Aorta (tissue), 5 donors: ENCODE measurements at regions not wholly inside any gene's neighbourhood (a gene's known extent, or its start where the extent isn't known, plus 50 kb on each side); places are given as distances from the start of the nearest gene placed in this dataset.
"Not testable (repeated sequence)": the region's sequence is repeated elsewhere in the genome, so short reads cannot be mapped to it uniquely, and the experiment has no call there.

Experiments
- ATAC-seq: fragments of 200-7000 bp; cut with Tn5 transposase; one replicate; pipeline ENCODE4 v1.9.1; 2022; ENCODE audit warnings: moderate library complexity; ENCODE audit not compliant: low FRiP score
- DNase-seq, 2 donors: peaks; one replicate each; pipeline ENCODE4 v3.0.0-alpha.2; 2020
- H3K27ac ChIP-seq, 2 donors: one replicate each; pipeline ENCODE4 v1.5.1; 2013; ENCODE audit warnings: low read length in 2 of 2, mild to moderate bottlenecking in 2 of 2, moderate library complexity in 2 of 2, control low read depth in 1 of 2, inconsistent platforms in 1 of 2, low read depth in 1 of 2
- H3K27me3 ChIP-seq, 2 donors: one replicate each; pipeline ENCODE4 v1.6.1; 2013; ENCODE audit warnings: control low read depth in 1 of 2, low read length in 1 of 2, mild to moderate bottlenecking in 1 of 2, moderate library complexity in 1 of 2; ENCODE audit not compliant: insufficient read depth in 2 of 2, control insufficient read depth in 1 of 2
- H3K36me3 ChIP-seq, 2 donors: one replicate each; pipeline ENCODE4 v1.6.1; 2013; ENCODE audit warnings: control low read depth in 1 of 2, low read length in 1 of 2, mild to moderate bottlenecking in 1 of 2; ENCODE audit not compliant: insufficient read depth in 2 of 2, control insufficient read depth in 1 of 2
- H3K4me1 ChIP-seq, 2 donors: one replicate each; pipeline ENCODE4 v1.6.1; 2013; ENCODE audit warnings: low read length in 2 of 2, control low read depth in 1 of 2, mild to moderate bottlenecking in 1 of 2, moderate library complexity in 1 of 2; ENCODE audit not compliant: insufficient read depth in 2 of 2, control insufficient read depth in 1 of 2
- H3K4me3 ChIP-seq, 2 donors: one replicate each; pipeline ENCODE4 v1.5.1; 2013; ENCODE audit warnings: low read length in 2 of 2, control low read depth in 1 of 2, mild to moderate bottlenecking in 1 of 2
- H3K9me3 ChIP-seq: one replicate; pipeline ENCODE4 v1.6.1; 2013; ENCODE audit warnings: mild to moderate bottlenecking, low read length; ENCODE audit not compliant: control insufficient read depth
- WGBS, 2 donors: extraction: QIAGEN DNeasy Blood & Tissue Kit; methylation state at CpG; one replicate each; pipeline ENCODE4 v1.1.7; 2013; 5-methylcytosine and 5-hydroxymethylcytosine counted together
- intact Hi-C, 2 donors: fragments of 100-400 bp; cut with DNase I; formaldehyde crosslinking; loops; one replicate each; pipeline versions ENCODE4 v1.14.2 to v1.15.0; 2022
- donor health status: healthy with polysubstance abuse.
- donor health status: Bipolar disorder and iron deficiency.
- donor health status: DM: no; HTN: no; CAD: no.
- donor health status: DM: no; HTN: no; CAD: no.
- donor health status: DM: yes; HTN: yes; CAD: no.

GRCh38 chr11:29219531-29219930 is 797.3 kb downstream of the KCNA4 start:
- H3K9me3 ChIP-seq, H3K4me3 ChIP-seq, DNase-seq, H3K4me1 ChIP-seq, H3K36me3 ChIP-seq, H3K27me3 ChIP-seq, ATAC-seq, intact Hi-C loops, H3K27ac ChIP-seq: not testable (repeated sequence)
- WGBS, 2 donors = 44 to 96% methylated on average over 1 of the region's 1 CpG

DNA sequence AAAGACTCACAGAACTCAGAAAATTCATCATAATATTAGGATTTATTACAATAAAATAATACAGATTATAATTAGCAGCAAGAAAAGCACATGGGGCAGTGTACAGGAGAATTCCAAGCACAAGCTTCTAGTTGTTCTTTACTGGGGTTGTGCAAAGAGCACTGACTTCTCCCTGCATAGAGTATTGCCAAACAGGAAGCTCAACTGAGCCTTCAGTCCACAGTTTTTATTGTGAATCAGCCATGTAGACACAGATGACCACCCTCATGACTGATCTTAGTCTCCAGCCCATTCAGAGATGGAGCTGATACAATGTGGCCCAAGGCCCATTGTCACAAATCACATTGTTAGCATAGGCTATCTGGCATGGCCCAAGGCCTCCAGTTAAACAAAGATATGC is 798.9 kb downstream of the KCNA4 start:
- ATAC-seq (no peak), DNase-seq (no peak)
- H3K27ac ChIP-seq = no peak overlapping the region
- no peaks in the 10 kb centered on the region for H3K36me3 ChIP-seq
- intact Hi-C loops = no loop called here
- H3K4me3 ChIP-seq = no peak overlapping the region
- no peaks in the 10 kb centered on the region for H3K9me3 ChIP-seq
- H3K4me1 ChIP-seq = no peaks in the 10 kb centered on the region
- no peaks in the 10 kb centered on the region for H3K27me3 ChIP-seq

DNA sequence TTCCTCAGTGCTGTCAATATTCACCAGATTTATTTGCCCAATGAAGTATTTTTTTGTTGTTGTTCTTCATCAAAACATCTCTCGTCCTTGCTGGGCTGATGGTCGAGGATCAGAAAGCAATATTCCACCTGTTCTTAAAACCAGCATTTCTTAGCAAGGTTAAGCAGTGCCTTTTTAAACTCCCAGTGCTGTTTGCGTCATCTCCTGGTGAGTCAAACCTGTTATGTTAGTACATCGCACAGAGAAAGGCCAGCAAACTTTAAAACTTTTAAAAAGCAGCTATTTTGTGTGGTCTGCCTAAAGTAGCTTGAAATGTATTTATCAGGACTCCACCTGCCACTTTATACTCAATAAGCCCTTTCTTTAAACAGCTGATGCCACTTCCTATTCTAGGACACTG is 802.0 kb downstream of the KCNA4 start:
- intact Hi-C loops = no loop called here
- WGBS, 2 donors = 79 to 80% methylated on average over 4 of the region's 4 CpGs
- peaks cover 0 to 1% of the 10 kb centered on the region in 2 donors for H3K4me1 ChIP-seq
- H3K27me3 ChIP-seq = no peaks in the 10 kb centered on the region
- no peak overlapping the region for H3K27ac ChIP-seq
- no peak for ATAC-seq
- DNase-seq = no peak
- H3K4me3 ChIP-seq = no peak overlapping the region
- H3K36me3 ChIP-seq = no peaks in the 10 kb centered on the region
- no peaks in the 10 kb centered on the region for H3K9me3 ChIP-seq

- 84 to 85% methylated on average over 3 of the region's 3 CpGs for WGBS, 2 donors
- Histone ChIP-seq H3K9me3 (no peaks in the 10 kb centered on the region), H3K36me3 (no peaks in the 10 kb centered on the region), H3K27ac (no peak overlapping the region), H3K4me1 (peaks cover 0 to 1% of the 10 kb centered on the region in 2 donors), H3K27me3 (no peaks in the 10 kb centered on the region), H3K4me3 (no peak overlapping the region)
- intact Hi-C loops = no loop called here
- ATAC-seq = no peak
- DNase-seq = no peak
These were observed 805.6 kb downstream of the KCNA4 start for GRCh38 chr11:29211202-29211601.

GRCh38 chr11:29210426-29210825 is 806.4 kb downstream of the KCNA4 start:
- 78 to 90% methylated on average over 2 of the region's 2 CpGs for WGBS, 2 donors
- DNase-seq = no peak
- H3K36me3 ChIP-seq = no peaks in the 10 kb centered on the region
- H3K27me3 ChIP-seq = no peaks in the 10 kb centered on the region
- no peak overlapping the region for H3K27ac ChIP-seq
- no peak overlapping the region for H3K4me3 ChIP-seq
- peaks cover 0 to 1% of the 10 kb centered on the region in 2 donors for H3K4me1 ChIP-seq
- intact Hi-C loops = no loop called here
- no peak for ATAC-seq
- no peaks in the 10 kb centered on the region for H3K9me3 ChIP-seq

DNA sequence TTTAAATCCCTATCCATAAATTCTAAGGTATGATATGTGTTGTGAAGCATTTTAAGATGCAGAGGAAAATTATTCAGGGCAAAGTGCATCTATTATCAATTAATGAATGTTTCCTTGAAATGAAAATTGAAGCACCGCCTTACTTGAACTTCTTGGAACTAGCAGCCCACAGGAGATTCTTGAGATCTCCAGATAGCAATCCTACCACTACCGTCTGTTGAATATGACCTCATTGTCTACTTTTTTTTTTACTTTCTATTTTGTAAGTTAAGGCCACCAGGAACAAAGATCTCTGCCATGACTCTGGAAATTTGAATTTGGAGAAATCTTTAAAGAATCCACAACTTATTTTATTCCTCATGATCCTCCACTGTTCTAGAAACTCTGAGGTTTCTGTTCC is 808.7 kb downstream of the KCNA4 start:
- Histone ChIP-seq H3K4me1 (peaks cover 0 to 1% of the 10 kb centered on the region in 2 donors), H3K27ac (no peak overlapping the region), H3K36me3 (no peaks in the 10 kb centered on the region), H3K27me3 (no peaks in the 10 kb centered on the region), H3K9me3 (no peaks in the 10 kb centered on the region), H3K4me3 (no peak overlapping the region)
- ATAC-seq (no peak), DNase-seq (no peak)
- intact Hi-C loops = no loop called here
- WGBS, 2 donors = 51 to 57% methylated on average over 2 of the region's 2 CpGs

DNA sequence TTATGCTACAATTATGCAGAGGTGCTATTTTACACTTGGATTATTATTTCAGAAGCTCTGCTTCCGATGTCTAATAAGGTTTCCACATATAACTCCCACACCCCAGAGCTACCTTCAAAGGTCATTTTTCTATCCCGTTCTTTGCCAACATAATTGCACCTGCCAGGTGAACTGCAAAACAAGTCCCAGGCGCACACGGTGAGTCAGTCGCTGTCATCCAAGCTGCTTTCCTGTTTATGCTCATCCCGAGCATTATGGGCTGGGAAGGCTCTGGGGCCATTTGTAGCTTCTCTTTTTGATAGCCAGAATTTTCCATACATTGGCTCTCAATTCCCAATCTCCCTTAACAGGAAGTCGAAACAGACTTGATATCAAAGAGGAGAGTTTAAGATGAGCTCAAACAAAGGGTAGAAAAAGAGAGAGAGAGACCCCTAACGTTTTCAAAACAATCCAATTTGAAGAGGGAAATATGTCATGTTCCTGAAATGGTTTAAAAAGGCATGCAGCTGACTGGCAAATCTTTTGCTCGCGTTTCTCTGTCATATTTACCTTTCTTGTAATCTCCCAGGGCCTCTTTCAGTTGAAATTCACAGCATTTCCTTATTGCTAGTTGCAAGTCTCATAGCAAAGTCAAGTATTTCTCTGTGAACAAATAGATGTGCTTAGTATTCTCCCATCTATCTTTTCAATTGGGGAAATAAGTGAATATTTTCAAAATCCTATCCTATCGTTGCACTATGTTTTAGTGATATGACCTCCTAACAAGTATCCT is 815.9 kb downstream of the KCNA4 start:
- intact Hi-C loops = no loop called here
- H3K9me3 ChIP-seq = no peaks in the 10 kb centered on the region
- H3K36me3 ChIP-seq = no peaks in the 10 kb centered on the region
- ATAC-seq = no peak
- 66 to 69% methylated on average over 11 of the region's 11 CpGs for WGBS, 2 donors
- H3K4me3 ChIP-seq = no peak overlapping the region
- no peaks in the 10 kb centered on the region for H3K4me1 ChIP-seq
- no peaks in the 10 kb centered on the region for H3K27me3 ChIP-seq
- DNase-seq = no peak
- no peak overlapping the region for H3K27ac ChIP-seq

DNA sequence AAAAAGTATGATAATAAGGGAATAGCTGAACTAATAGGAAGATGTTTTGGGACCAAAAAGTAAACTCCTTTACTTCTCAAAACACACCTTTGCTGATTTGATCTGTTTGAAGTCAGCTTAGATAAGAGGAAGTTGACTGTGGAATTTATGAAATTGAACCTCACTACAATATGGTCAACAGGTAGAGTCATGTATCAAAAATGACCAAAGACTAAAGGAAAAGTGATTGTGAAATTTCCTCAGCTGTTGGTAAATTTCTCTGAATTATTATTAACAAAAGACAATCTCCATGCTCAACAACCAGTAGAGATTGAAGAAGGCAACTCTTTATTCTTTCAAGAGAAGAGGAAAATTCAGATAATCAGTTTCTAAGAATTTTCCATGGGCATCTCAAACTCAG is 826.5 kb downstream of the KCNA4 start:
- DNase-seq (no peak), ATAC-seq (no peak)
- Histone ChIP-seq H3K36me3 (no peaks in the 10 kb centered on the region), H3K27me3 (no peaks in the 10 kb centered on the region), H3K9me3 (no peaks in the 10 kb centered on the region), H3K27ac (no peak overlapping the region), H3K4me1 (no peaks in the 10 kb centered on the region), H3K4me3 (no peak overlapping the region)
- intact Hi-C loops = no loop called here

- no peak overlapping the region for H3K4me3 ChIP-seq
- WGBS, 2 donors = 96 to 98% methylated on average over 1 of the region's 1 CpG
- H3K4me1 ChIP-seq = no peaks in the 10 kb centered on the region
- no peak overlapping the region for H3K27ac ChIP-seq
- intact Hi-C loops = loop anchor here in 1 of 2 donors (2.0 kb wide), 1 partner anchor 38 kb away; no protein-coding TSS in a partner anchor
- peaks cover 1% of the 10 kb centered on the region for H3K9me3 ChIP-seq
- H3K36me3 ChIP-seq = no peaks in the 10 kb centered on the region
- no peak for DNase-seq
- no peak for ATAC-seq
- no peaks in the 10 kb centered on the region for H3K27me3 ChIP-seq
These were observed 829.6 kb downstream of the KCNA4 start for GRCh38 chr11:29187215-29187614.
